Ishikawa (cell line): ENCODE measurements at regions not wholly inside any gene's neighbourhood (a gene's known extent, or its start where the extent isn't known, plus 50 kb on each side); places are given as distances from the start of the nearest gene placed in this dataset.

Experiments used
- CEBPB ChIP-seq: IDR thresholded peaks from 2 replicates; pipeline ENCODE4 v1.6.1; 2012
- CREB1 ChIP-seq: IDR thresholded peaks from 2 replicates; pipeline ENCODE4 v1.6.1; 2012; ENCODE audit warnings: low read depth
- EGR1 ChIP-seq: IDR thresholded peaks from 2 replicates; pipeline ENCODE4 v1.6.1; 2012
- EP300 ChIP-seq: IDR thresholded peaks from 2 replicates; pipeline ENCODE4 v1.6.1; 2012; ENCODE audit warnings: borderline replicate concordance
- FOXM1 ChIP-seq: IDR thresholded peaks from 2 replicates; pipeline ENCODE4 v1.6.1; 2012; ENCODE audit warnings: low read depth, borderline replicate concordance
- MAX ChIP-seq: IDR thresholded peaks from 2 replicates; pipeline ENCODE4 v1.6.1; 2012
- NFIC ChIP-seq: IDR thresholded peaks from 2 replicates; pipeline ENCODE4 v1.6.1; 2012
- RAD21 ChIP-seq: IDR thresholded peaks from 2 replicates; pipeline ENCODE4 v1.6.1; 2012; ENCODE audit warnings: low read depth
- REST ChIP-seq: IDR thresholded peaks from 2 replicates; pipeline ENCODE4 v1.6.1; 2012; ENCODE audit warnings: low read depth, mild to moderate bottlenecking
- TAF1 ChIP-seq: IDR thresholded peaks from 2 replicates; pipeline ENCODE4 v1.6.1; 2012; ENCODE audit warnings: low read depth, mild to moderate bottlenecking
- TCF12 ChIP-seq: IDR thresholded peaks from 2 replicates; pipeline ENCODE4 v1.6.1; 2012; ENCODE audit warnings: low read depth
- TEAD4 ChIP-seq: IDR thresholded peaks from 2 replicates; pipeline ENCODE4 v1.6.1; 2012
- USF1 ChIP-seq: IDR thresholded peaks from 2 replicates; pipeline ENCODE4 v1.6.1; 2012
- YY1 ChIP-seq: IDR thresholded peaks from 2 replicates; pipeline ENCODE4 v1.6.1; 2012; ENCODE audit warnings: low read depth
- ZBTB7A ChIP-seq: IDR thresholded peaks from 2 replicates; pipeline ENCODE4 v1.6.1; 2012; ENCODE audit warnings: low read depth

GRCh38 chr4:57446266-57446665 is 336.1 kb upstream of the IGFBP7 start:
- TF ChIP-seq NFIC, result no peak
- no peak for TF ChIP-seq TEAD4
- TF ChIP-seq ZBTB7A, result no peak
- no peak for TF ChIP-seq EGR1
- TF ChIP-seq MAX, result no peak
- TF ChIP-seq RAD21, result no peak
- no peak for TF ChIP-seq USF1
- TF ChIP-seq REST, result no peak
- TF ChIP-seq CEBPB, result no peak
- no peak for TF ChIP-seq TCF12
- TF ChIP-seq CREB1, result no peak
- no peak for TF ChIP-seq TAF1
- no peak for TF ChIP-seq YY1
- TF ChIP-seq EP300, result no peak
- no peak for TF ChIP-seq FOXM1

- TF ChIP-seq MAX (no peak), ZBTB7A (no peak), TCF12 (no peak), CREB1 (no peak), NFIC (no peak)
Measured at GRCh38 chr4:57445686-57446085, 335.5 kb upstream of the IGFBP7 start.

- TF ChIP-seq TEAD4, result no peak
- TF ChIP-seq TAF1, result no peak
- no peak for TF ChIP-seq MAX
- no peak for TF ChIP-seq EP300
- TF ChIP-seq ZBTB7A, result no peak
- TF ChIP-seq FOXM1, result no peak
- TF ChIP-seq RAD21, result no peak
- no peak for TF ChIP-seq USF1
- TF ChIP-seq REST, result no peak
- no peak for TF ChIP-seq YY1
- TF ChIP-seq CREB1, result no peak
- TF ChIP-seq TCF12, result no peak
- TF ChIP-seq CEBPB, result no peak
- TF ChIP-seq NFIC, result no peak
- TF ChIP-seq EGR1, result no peak
Measured at GRCh38 chr4:57444671-57445070, 334.5 kb upstream of the IGFBP7 start.

- TF ChIP-seq TEAD4 (no peak), EGR1 (no peak), TCF12 (no peak), REST (no peak), TAF1 (no peak), YY1 (no peak), NFIC (no peak), USF1 (no peak), RAD21 (no peak), ZBTB7A (no peak), MAX (no peak), EP300 (no peak), CEBPB (no peak), CREB1 (no peak), FOXM1 (no peak)
Measured at GRCh38 chr4:57443787-57444186, 333.6 kb upstream of the IGFBP7 start.
